ENCODE measurements at regions not wholly inside any gene's neighbourhood (a gene's known extent, or its start where the extent isn't known, plus 50 kb on each side); places are given as distances from the start of the nearest gene placed in this dataset.

DNA sequence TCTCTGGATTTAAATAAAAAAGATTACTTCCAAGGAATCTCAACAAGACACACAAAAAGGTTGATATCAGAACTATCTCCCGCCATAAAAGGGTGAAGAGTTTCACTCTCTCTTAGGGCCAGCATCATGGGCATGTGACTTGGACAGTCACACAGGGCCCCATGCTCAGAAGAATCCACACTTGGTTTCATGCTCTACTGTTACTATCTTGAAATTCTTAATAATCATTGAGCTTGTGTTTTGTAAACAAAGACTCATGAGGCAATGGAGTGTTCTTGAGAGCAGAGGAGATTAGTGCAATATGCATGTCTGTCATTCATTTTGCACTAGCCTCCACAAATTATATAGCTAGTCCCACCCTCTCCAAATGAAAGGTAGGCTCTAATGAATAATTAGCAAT lies 58.4 kb downstream of the HMHB1 start:
- H3K27me3 ChIP-seq (ENCODE audit: control insufficient read depth, insufficient read depth, low read length), result no peaks in the 10 kb centered on the region

DNA sequence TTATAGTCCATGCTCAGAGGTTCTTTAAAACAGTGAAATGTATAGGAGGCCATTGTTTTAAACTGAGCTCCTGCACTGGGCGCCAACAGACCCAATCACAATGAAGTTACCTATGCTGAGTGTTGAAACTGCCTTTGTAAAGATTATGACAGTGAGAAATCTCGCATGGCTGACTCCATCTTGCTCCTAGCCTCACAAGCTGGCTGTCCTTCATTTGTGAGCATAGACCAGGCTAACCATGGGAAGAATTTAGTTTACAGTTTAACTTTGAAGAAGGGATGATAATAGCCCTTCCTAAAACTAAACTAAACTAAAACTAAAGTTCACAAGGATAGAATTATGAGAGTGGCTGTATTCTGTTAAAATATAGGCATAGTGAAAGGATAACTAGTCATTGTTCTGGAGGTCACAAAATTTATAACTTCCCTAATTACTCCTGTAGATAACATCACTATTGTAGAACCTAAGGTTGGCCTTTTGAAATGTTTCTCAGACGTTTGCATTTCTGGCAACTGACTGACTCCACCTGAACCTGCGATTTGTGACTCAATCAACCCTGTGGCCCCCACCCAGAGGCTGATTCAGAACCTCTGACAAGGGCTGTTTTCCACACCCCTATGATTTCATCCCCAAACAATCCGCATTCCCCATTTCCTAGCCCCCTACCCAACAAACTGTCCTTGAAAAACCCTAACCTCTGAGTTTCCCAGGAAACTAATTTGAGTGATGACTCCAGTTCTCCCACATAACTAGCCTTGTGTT lies 59.1 kb downstream of the HMHB1 start:
- no peak overlapping the region for H3K4me3 ChIP-seq (ENCODE audit: low read depth, low read length)
- no peak for TF ChIP-seq CTCF (IDR thresholded peaks at IDR 0.05; ENCODE audit: insufficient read depth, low read length, poor library complexity, severe bottlenecking)
- DNase-seq (ENCODE audit: low read depth), result peak; percentile 55
- no peaks in the 10 kb centered on the region for H3K27me3 ChIP-seq (ENCODE audit: control insufficient read depth, insufficient read depth, low read length)
- H3K36me3 ChIP-seq (ENCODE audit: control insufficient read depth, insufficient read depth, low read length), result no peaks in the 10 kb centered on the region

More for the DNA sequence above, 58.4 kb downstream of the HMHB1 start:
- no peaks in the 10 kb centered on the region for H3K36me3 ChIP-seq (ENCODE audit: control insufficient read depth, insufficient read depth, low read length)
- no peak overlapping the region for H3K4me3 ChIP-seq (ENCODE audit: low read depth, low read length)
- no peak for DNase-seq (ENCODE audit: low read depth)
- TF ChIP-seq CTCF (IDR thresholded peaks at IDR 0.05; ENCODE audit: insufficient read depth, low read length, poor library complexity, severe bottlenecking), result no peak

DNA sequence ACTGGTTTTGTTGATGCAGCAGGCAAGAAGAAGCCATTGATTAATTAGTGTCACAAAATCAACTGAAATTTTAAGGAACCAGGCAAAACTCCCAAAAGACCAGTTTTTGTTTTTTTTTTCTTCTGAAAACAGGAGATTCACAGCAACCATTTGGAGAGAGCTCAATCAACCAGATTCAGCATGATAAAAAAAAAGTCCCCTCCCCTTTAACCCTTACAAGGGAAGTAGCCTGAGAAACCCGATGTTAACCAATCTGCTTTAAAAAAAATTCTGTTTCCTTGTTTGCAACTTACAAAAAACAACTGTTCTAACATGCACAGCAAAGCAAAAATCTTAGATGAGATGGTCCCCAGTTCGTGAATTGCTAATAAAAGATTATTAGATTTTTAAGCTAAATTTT lies 59.7 kb downstream of the HMHB1 start:
- TF ChIP-seq CTCF (IDR thresholded peaks at IDR 0.05; ENCODE audit: insufficient read depth, low read length, poor library complexity, severe bottlenecking), result no peak
- Histone ChIP-seq H3K36me3 (ENCODE audit: control insufficient read depth, insufficient read depth, low read length) (no peaks in the 10 kb centered on the region), H3K4me3 (ENCODE audit: low read depth, low read length) (no peak overlapping the region), H3K27me3 (ENCODE audit: control insufficient read depth, insufficient read depth, low read length) (no peaks in the 10 kb centered on the region)
- DNase-seq (ENCODE audit: low read depth), result no peak

DNA sequence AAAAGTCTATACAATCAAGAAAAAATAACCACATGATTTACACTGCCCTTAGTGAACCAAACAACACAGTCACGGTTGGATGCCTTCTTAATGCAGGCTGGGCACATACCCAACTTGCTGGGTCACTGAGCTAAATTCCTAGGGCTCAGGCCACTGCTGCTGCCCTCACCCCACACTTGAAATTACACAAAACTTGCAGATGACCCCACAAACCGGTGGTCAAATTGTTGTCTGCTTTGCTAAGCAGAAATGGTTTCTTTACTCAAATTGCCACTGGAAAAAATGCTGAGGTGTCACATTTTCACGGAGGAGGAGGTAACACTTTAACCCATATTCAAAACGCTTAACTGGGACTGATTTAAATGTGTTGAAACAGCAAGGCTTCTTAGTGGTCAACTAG lies 62.4 kb downstream of the HMHB1 start:
- Histone ChIP-seq H3K4me3 (ENCODE audit: low read depth, low read length) (no peak overlapping the region), H3K27me3 (ENCODE audit: control insufficient read depth, insufficient read depth, low read length) (no peaks in the 10 kb centered on the region), H3K36me3 (ENCODE audit: control insufficient read depth, insufficient read depth, low read length) (no peaks in the 10 kb centered on the region)
- TF ChIP-seq CTCF (IDR thresholded peaks at IDR 0.05; ENCODE audit: insufficient read depth, low read length, poor library complexity, severe bottlenecking), result no peak
- no peak for DNase-seq (ENCODE audit: low read depth)

DNA sequence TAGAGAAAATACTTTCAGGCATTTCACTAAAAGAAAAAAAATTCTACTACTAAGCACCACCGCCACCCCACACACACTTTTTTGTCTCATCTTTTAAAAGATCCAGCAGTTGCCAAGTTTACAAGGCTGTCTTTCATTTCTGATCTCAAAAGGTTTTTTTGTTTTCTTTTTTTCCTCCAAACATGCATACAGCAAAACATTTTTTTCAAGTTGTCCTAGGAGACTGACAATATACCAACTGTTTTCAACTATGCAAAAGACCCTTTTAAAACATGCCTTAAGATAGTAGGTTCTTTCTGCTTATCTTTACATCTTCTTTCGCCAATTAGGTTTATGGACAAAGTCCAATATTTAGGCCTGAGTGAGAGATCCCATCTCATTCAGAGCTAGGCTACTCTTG lies 65.2 kb downstream of the HMHB1 start:
- no peak overlapping the region for H3K4me3 ChIP-seq (ENCODE audit: low read depth, low read length)
- H3K36me3 ChIP-seq (ENCODE audit: control insufficient read depth, insufficient read depth, low read length), result no peaks in the 10 kb centered on the region
- H3K27me3 ChIP-seq (ENCODE audit: control insufficient read depth, insufficient read depth, low read length), result no peaks in the 10 kb centered on the region
- no peak for DNase-seq (ENCODE audit: low read depth)
- TF ChIP-seq CTCF (IDR thresholded peaks at IDR 0.05; ENCODE audit: insufficient read depth, low read length, poor library complexity, severe bottlenecking), result no peak

DNA sequence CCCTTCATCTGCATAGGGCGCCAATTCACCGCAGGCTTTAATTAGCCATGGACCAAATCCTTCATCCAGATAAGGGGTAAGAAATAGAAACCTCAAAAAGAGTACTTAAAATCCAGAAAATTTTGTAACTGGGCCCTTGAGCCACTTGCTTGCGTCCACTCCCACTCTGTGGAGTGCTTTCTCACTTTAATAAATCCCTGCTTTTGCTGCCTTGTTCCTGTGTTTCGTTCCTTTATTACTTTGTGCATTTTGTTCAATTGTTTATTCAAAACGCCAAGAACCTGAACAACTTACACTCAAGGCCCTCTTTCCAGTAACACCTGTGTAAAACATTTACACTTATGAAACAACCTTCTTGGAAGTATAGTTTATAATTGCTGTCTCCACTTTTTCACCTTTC lies 66.5 kb downstream of the HMHB1 start:
- no peak for DNase-seq (ENCODE audit: low read depth)
- Histone ChIP-seq H3K27me3 (ENCODE audit: control insufficient read depth, insufficient read depth, low read length) (no peaks in the 10 kb centered on the region), H3K36me3 (ENCODE audit: control insufficient read depth, insufficient read depth, low read length) (no peaks in the 10 kb centered on the region), H3K4me3 (ENCODE audit: low read depth, low read length) (no peak overlapping the region)
- no peak for TF ChIP-seq CTCF (IDR thresholded peaks at IDR 0.05; ENCODE audit: insufficient read depth, low read length, poor library complexity, severe bottlenecking)

Data from kidney epithelial cell (primary cell).